ENCODE measurements at regions not wholly inside any gene's neighbourhood (a gene's known extent, or its start where the extent isn't known, plus 50 kb on each side); places are given as distances from the start of the nearest gene placed in this dataset.

GRCh38 chr2:174662459-174662858, 64.9 kb upstream of the WIPF1 start:
- no peak for DNase-seq (ENCODE audit: extremely low spot score)
- Histone ChIP-seq H3K36me3 (peaks cover 0 to 2% (median 0%) of the 10 kb centered on the region in 4 donors), H3K4me1 (peaks cover 28 to 73% (median 57%) of the 10 kb centered on the region in 4 donors), H3K4me3 (no peak overlapping the region), H3K27me3 (no peaks in the 10 kb centered on the region), H3K27ac (replicated peaks in 1 of 4) (peak overlapping the region in 3 of 4 donors; percentile 57 to 66 (median 64)), H3K9me3 (no peaks in the 10 kb centered on the region)
- intact Hi-C loops (cut with DNase I): no loop called here
- WGBS: 72% methylated on average over 3 of the region's 3 CpGs
- TF ChIP-seq POLR2AphosphoS5 (IDR thresholded peaks at IDR 0.05): no peak
- TF ChIP-seq CTCF (IDR thresholded peaks at IDR 0.05): no peak
- no peak for TF ChIP-seq POLR2A (IDR thresholded peaks at IDR 0.05; ENCODE audit: low read depth)
- no peak for TF ChIP-seq EP300 (IDR thresholded peaks at IDR 0.05)

GRCh38 chr2:174660984-174661675, 63.5 kb upstream of the WIPF1 start:
- TF ChIP-seq EP300 (IDR thresholded peaks at IDR 0.05) (no peak), POLR2AphosphoS5 (IDR thresholded peaks at IDR 0.05) (no peak)
- Histone ChIP-seq H3K27me3 (no peaks in the 10 kb centered on the region), H3K4me1 (peaks cover 17 to 70% (median 54%) of the 10 kb centered on the region in 4 donors), H3K36me3 (peaks cover 0 to 3% (median 1%) of the 10 kb centered on the region in 4 donors), H3K4me3 (no peak overlapping the region), H3K27ac (replicated peaks in 1 of 4) (no peak overlapping the region), H3K9me3 (peaks cover 0 to 2% (median 0%) of the 10 kb centered on the region in 4 donors)
- 90% methylated on average over 9 of the region's 9 CpGs for WGBS
- no peak for DNase-seq (ENCODE audit: extremely low spot score)
- intact Hi-C loops (cut with DNase I): no loop called here

GRCh38 chr2:174659069-174659900, 61.7 kb upstream of the WIPF1 start:
- peaks cover 0 to 4% (median 0%) of the 10 kb centered on the region in 4 donors for H3K9me3 ChIP-seq
- TF ChIP-seq POLR2AphosphoS5 (IDR thresholded peaks at IDR 0.05): no peak
- 91% methylated on average over 7 of the region's 7 CpGs for WGBS
- DNase-seq (ENCODE audit: extremely low spot score): no peak
- peaks cover 14 to 67% (median 50%) of the 10 kb centered on the region in 4 donors for H3K4me1 ChIP-seq
- no peaks in the 10 kb centered on the region for H3K27me3 ChIP-seq
- no peak overlapping the region for H3K27ac ChIP-seq (replicated peaks in 1 of 4)
- intact Hi-C loops (cut with DNase I): no loop called here
- no peak overlapping the region for H3K4me3 ChIP-seq
- H3K36me3 ChIP-seq: peaks cover 0 to 3% (median 1%) of the 10 kb centered on the region in 4 donors

GRCh38 chr2:174656676-174657176, 59.1 kb upstream of the WIPF1 start:
- TF ChIP-seq CTCF (IDR thresholded peaks at IDR 0.05): no peak
- TF ChIP-seq POLR2AphosphoS5 (IDR thresholded peaks at IDR 0.05): no peak
- no peak for TF ChIP-seq POLR2A (IDR thresholded peaks at IDR 0.05; ENCODE audit: low read depth)
- TF ChIP-seq EP300 (IDR thresholded peaks at IDR 0.05): no peak
- Histone ChIP-seq H3K4me3 (no peak overlapping the region), H3K27ac (replicated peaks in 1 of 4) (peak overlapping the region in 1 of 4 donors; percentile 3), H3K36me3 (peaks cover 0 to 3% (median 1%) of the 10 kb centered on the region in 4 donors), H3K4me1 (peaks cover 0 to 41% (median 31%) of the 10 kb centered on the region in 4 donors), H3K9me3 (peaks cover 0 to 4% (median 0%) of the 10 kb centered on the region in 4 donors), H3K27me3 (no peaks in the 10 kb centered on the region)
- no peak for DNase-seq (ENCODE audit: extremely low spot score)
- intact Hi-C loops (cut with DNase I): no loop called here

GRCh38 chr2:174656035-174656434, 58.4 kb upstream of the WIPF1 start:
- intact Hi-C loops (cut with DNase I): no loop called here
- TF ChIP-seq EP300 (IDR thresholded peaks at IDR 0.05) (no peak), POLR2AphosphoS5 (IDR thresholded peaks at IDR 0.05) (no peak), CTCF (IDR thresholded peaks at IDR 0.05) (no peak), POLR2A (IDR thresholded peaks at IDR 0.05; ENCODE audit: low read depth) (no peak)

More at GRCh38 chr2:174656035-174656434, 58.4 kb upstream of the WIPF1 start:
- peaks cover 0 to 4% (median 0%) of the 10 kb centered on the region in 4 donors for H3K9me3 ChIP-seq
- H3K27ac ChIP-seq (replicated peaks in 1 of 4): no peak overlapping the region
- H3K4me3 ChIP-seq: no peak overlapping the region
- no peaks in the 10 kb centered on the region for H3K27me3 ChIP-seq
- H3K4me1 ChIP-seq: peaks cover 0 to 40% (median 30%) of the 10 kb centered on the region in 4 donors
- no peak for DNase-seq (ENCODE audit: extremely low spot score)
- peaks cover 0 to 3% (median 1%) of the 10 kb centered on the region in 4 donors for H3K36me3 ChIP-seq
